ENCODE measurements at regions not wholly inside any gene's neighbourhood (a gene's known extent, or its start where the extent isn't known, plus 50 kb on each side); places are given as distances from the start of the nearest gene placed in this dataset.

DNA sequence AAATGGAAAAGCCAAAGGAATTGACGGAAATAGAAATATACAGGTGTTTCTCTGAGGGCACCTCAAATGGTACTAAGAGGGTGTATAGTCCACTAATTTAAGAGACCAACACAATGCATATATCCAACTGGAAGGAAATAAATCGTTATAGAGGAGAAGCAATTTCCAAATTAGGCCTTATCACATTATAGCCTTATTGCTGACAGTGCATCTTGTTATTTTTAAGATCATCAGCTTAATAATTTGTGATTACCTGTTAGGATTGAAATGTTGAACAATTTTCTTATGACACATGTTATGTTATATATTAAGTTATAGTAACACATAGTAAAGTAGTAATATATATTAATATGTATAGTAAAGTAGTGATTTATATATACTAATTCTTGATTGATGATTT is 915.7 kb upstream of the PCDH9 start:
- no peak for TF ChIP-seq EZH2phosphoT487 (IDR thresholded peaks at IDR 0.05; ENCODE audit: borderline replicate concordance, low read depth)
- TF ChIP-seq, protein P1, sequence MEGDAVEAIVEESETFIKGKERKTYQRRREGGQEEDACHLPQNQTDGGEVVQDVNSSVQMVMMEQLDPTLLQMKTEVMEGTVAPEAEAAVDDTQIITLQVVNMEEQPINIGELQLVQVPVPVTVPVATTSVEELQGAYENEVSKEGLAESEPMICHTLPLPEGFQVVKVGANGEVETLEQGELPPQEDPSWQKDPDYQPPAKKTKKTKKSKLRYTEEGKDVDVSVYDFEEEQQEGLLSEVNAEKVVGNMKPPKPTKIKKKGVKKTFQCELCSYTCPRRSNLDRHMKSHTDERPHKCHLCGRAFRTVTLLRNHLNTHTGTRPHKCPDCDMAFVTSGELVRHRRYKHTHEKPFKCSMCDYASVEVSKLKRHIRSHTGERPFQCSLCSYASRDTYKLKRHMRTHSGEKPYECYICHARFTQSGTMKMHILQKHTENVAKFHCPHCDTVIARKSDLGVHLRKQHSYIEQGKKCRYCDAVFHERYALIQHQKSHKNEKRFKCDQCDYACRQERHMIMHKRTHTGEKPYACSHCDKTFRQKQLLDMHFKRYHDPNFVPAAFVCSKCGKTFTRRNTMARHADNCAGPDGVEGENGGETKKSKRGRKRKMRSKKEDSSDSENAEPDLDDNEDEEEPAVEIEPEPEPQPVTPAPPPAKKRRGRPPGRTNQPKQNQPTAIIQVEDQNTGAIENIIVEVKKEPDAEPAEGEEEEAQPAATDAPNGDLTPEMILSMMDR (IDR thresholded peaks at IDR 0.05) = no peak
- TF ChIP-seq SIN3A (IDR thresholded peaks at IDR 0.05; ENCODE audit: borderline replicate concordance, low read depth, low read length) = no peak
- TF ChIP-seq, protein P2, sequence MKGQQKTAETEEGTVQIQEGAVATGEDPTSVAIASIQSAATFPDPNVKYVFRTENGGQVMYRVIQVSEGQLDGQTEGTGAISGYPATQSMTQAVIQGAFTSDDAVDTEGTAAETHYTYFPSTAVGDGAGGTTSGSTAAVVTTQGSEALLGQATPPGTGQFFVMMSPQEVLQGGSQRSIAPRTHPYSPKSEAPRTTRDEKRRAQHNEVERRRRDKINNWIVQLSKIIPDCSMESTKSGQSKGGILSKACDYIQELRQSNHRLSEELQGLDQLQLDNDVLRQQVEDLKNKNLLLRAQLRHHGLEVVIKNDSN (IDR thresholded peaks at IDR 0.05; ENCODE audit: borderline replicate concordance, low read depth) = no peak
- no peak for TF ChIP-seq JUND (IDR thresholded peaks at IDR 0.05)
- TF ChIP-seq, protein P3, sequence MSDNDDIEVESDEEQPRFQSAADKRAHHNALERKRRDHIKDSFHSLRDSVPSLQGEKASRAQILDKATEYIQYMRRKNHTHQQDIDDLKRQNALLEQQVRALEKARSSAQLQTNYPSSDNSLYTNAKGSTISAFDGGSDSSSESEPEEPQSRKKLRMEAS (IDR thresholded peaks at IDR 0.05; ENCODE audit: low read depth) = no peak

Data from SK-N-SH (cell line).